Ishikawa (cell line): ENCODE measurements at regions not wholly inside any gene's neighbourhood (a gene's known extent, or its start where the extent isn't known, plus 50 kb on each side); places are given as distances from the start of the nearest gene placed in this dataset.

Source experiments
- CEBPB ChIP-seq: IDR thresholded peaks from 2 replicates; pipeline ENCODE4 v1.6.1; 2012
- CREB1 ChIP-seq: IDR thresholded peaks from 2 replicates; pipeline ENCODE4 v1.6.1; 2012; ENCODE audit warnings: low read depth
- EGR1 ChIP-seq: IDR thresholded peaks from 2 replicates; pipeline ENCODE4 v1.6.1; 2012
- EP300 ChIP-seq: IDR thresholded peaks from 2 replicates; pipeline ENCODE4 v1.6.1; 2012; ENCODE audit warnings: borderline replicate concordance
- FOXM1 ChIP-seq: IDR thresholded peaks from 2 replicates; pipeline ENCODE4 v1.6.1; 2012; ENCODE audit warnings: low read depth, borderline replicate concordance
- NFIC ChIP-seq: IDR thresholded peaks from 2 replicates; pipeline ENCODE4 v1.6.1; 2012
- RAD21 ChIP-seq: IDR thresholded peaks from 2 replicates; pipeline ENCODE4 v1.6.1; 2012; ENCODE audit warnings: low read depth
- TAF1 ChIP-seq: IDR thresholded peaks from 2 replicates; pipeline ENCODE4 v1.6.1; 2012; ENCODE audit warnings: low read depth, mild to moderate bottlenecking
- TCF12 ChIP-seq: IDR thresholded peaks from 2 replicates; pipeline ENCODE4 v1.6.1; 2012; ENCODE audit warnings: low read depth
- TEAD4 ChIP-seq: IDR thresholded peaks from 2 replicates; pipeline ENCODE4 v1.6.1; 2012
- YY1 ChIP-seq: IDR thresholded peaks from 2 replicates; pipeline ENCODE4 v1.6.1; 2012; ENCODE audit warnings: low read depth
- ZBTB7A ChIP-seq: IDR thresholded peaks from 2 replicates; pipeline ENCODE4 v1.6.1; 2012; ENCODE audit warnings: low read depth
- TF ChIP-seq, protein P1 (sequence below): IDR thresholded peaks from 2 replicates; pipeline ENCODE4 v1.6.1; 2012
- TF ChIP-seq, protein P2 (sequence below): IDR thresholded peaks from 2 replicates; pipeline ENCODE4 v1.6.1; 2012
- TF ChIP-seq, protein P3 (sequence below): IDR thresholded peaks from 2 replicates; pipeline ENCODE4 v1.6.1; 2012; ENCODE audit warnings: low read depth, mild to moderate bottlenecking

DNA sequence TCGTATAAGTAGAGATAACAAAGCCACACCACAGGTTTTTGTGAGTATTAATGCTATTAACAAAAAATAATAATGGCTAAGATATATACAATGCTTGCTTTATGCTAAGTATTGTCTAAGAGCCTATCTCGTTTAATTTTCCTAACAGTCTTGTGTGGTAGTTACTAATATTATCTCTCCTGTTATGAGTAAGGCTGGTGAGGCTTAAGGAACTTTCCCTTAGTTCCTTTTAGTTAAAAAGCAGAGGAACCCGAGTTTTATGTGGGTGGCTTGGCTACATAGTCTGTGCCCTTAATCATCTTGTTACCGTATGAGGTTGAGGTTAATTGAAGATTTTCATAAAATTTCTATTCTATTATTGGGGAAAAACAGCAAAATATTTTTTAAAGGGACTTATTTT, 218.4 kb downstream of the SOX2 start:
- no peak for TF ChIP-seq RAD21
- TF ChIP-seq, protein P1, sequence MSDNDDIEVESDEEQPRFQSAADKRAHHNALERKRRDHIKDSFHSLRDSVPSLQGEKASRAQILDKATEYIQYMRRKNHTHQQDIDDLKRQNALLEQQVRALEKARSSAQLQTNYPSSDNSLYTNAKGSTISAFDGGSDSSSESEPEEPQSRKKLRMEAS: no peak
- no peak for TF ChIP-seq CEBPB
- no peak for TF ChIP-seq EGR1
- TF ChIP-seq CREB1: no peak
- no peak for TF ChIP-seq NFIC
- TF ChIP-seq YY1: no peak
- TF ChIP-seq FOXM1: no peak
- TF ChIP-seq ZBTB7A: no peak
- TF ChIP-seq TEAD4: no peak

DNA sequence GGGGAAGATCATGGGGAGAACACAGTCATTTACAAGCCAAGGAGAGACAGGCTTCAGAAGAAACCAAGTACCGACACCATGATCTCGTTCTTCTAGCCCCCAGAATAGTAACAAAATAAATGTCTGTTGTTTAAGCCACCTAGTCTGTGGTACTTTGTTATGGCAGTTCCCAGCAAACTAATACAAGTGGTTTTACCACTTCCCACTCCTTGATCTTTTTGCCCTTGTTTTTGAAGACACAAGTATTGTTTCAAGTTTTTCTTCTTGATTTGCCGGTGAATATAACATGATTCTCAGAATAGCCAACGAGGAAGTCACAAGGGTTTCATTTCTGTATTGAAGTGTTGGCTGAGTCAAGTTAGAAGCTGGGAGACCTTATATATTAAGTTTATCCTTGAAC, 220.3 kb downstream of the SOX2 start:
- TF ChIP-seq EP300 (no peak), CREB1 (no peak), FOXM1 (no peak), YY1 (no peak), CEBPB (no peak), TCF12 (no peak), TAF1 (no peak), RAD21 (no peak), ZBTB7A (no peak), NFIC (no peak), TEAD4 (no peak)
- TF ChIP-seq, protein P2, sequence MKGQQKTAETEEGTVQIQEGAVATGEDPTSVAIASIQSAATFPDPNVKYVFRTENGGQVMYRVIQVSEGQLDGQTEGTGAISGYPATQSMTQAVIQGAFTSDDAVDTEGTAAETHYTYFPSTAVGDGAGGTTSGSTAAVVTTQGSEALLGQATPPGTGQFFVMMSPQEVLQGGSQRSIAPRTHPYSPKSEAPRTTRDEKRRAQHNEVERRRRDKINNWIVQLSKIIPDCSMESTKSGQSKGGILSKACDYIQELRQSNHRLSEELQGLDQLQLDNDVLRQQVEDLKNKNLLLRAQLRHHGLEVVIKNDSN: no peak
- TF ChIP-seq, protein P1: no peak
- TF ChIP-seq, protein P3, sequence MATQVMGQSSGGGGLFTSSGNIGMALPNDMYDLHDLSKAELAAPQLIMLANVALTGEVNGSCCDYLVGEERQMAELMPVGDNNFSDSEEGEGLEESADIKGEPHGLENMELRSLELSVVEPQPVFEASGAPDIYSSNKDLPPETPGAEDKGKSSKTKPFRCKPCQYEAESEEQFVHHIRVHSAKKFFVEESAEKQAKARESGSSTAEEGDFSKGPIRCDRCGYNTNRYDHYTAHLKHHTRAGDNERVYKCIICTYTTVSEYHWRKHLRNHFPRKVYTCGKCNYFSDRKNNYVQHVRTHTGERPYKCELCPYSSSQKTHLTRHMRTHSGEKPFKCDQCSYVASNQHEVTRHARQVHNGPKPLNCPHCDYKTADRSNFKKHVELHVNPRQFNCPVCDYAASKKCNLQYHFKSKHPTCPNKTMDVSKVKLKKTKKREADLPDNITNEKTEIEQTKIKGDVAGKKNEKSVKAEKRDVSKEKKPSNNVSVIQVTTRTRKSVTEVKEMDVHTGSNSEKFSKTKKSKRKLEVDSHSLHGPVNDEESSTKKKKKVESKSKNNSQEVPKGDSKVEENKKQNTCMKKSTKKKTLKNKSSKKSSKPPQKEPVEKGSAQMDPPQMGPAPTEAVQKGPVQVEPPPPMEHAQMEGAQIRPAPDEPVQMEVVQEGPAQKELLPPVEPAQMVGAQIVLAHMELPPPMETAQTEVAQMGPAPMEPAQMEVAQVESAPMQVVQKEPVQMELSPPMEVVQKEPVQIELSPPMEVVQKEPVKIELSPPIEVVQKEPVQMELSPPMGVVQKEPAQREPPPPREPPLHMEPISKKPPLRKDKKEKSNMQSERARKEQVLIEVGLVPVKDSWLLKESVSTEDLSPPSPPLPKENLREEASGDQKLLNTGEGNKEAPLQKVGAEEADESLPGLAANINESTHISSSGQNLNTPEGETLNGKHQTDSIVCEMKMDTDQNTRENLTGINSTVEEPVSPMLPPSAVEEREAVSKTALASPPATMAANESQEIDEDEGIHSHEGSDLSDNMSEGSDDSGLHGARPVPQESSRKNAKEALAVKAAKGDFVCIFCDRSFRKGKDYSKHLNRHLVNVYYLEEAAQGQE: no peak

DNA sequence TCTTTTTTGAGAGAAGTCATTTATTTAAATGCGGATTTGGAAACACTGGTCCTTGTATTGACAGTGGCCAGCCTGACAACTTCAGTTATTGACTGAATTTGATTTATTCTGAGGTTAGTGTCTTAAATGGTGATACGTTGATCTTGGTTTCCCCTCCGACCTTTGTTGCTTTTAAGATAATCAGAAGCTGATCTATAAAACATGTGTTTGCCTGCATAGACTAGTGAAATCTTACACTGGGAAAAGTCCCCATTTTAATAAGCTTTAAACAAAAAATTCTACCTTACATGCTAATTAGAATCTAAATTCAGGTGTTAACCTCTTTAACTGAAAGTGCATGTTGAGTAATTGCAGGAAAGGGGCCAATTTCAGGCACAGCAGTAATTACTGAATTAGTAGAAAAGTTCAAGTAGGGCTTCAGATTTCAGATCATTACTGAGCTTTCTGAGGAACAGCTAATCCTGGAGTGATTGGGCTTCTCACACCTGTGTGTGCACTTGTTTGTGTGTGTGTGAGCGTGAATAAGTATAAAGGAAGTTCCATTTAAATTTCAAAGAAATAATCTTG, 221.4 kb downstream of the SOX2 start:
- TF ChIP-seq RAD21 (no peak), TAF1 (no peak), NFIC (no peak), TCF12 (no peak), TEAD4 (no peak), EGR1 (no peak), EP300 (no peak), YY1 (no peak), CEBPB (no peak), ZBTB7A (no peak), FOXM1 (no peak), CREB1 (no peak)
- TF ChIP-seq, protein P3: no peak
- TF ChIP-seq, protein P2: no peak
- TF ChIP-seq, protein P1: no peak

DNA sequence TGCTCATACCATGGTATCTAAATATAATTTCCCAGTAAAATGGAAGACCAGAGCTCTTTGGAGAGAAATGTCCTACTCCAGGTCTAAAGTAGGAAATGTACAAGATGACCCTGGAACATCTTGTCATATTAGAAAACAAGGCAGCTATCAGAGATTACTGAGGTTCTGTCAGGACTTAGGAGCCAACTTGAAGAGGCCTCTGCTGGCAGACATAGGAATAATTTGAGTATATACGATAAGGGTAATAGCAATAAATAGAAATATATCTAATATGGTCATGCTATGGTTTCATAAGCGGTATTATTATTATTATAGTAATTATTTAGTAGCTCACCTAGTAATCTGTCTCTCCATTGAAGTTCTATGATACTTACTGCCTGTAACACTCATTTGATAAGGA, 224.2 kb downstream of the SOX2 start:
- TF ChIP-seq FOXM1 (no peak), CEBPB (no peak), TEAD4 (no peak), EGR1 (no peak), YY1 (no peak), NFIC (no peak), TAF1 (no peak), EP300 (no peak), TCF12 (no peak)
- TF ChIP-seq, protein P3: no peak
- TF ChIP-seq, protein P2: no peak
- TF ChIP-seq, protein P1: no peak
